ENCODE measurements at regions not wholly inside any gene's neighbourhood (a gene's known extent, or its start where the extent isn't known, plus 50 kb on each side); places are given as distances from the start of the nearest gene placed in this dataset.
"Not testable (repeated sequence)": the region's sequence is repeated elsewhere in the genome, so short reads cannot be mapped to it uniquely, and the experiment has no call there.

- no peak for DNase-seq
These were observed 146.5 kb downstream of the SH3BGRL start for GRCh38 chrX:81348388-81348787.

GRCh38 chrX:81354954-81355353 lies 153.1 kb downstream of the SH3BGRL start:
- DNase-seq: no peak

- no peak for DNase-seq
These were observed 153.5 kb downstream of the SH3BGRL start for GRCh38 chrX:81355436-81355835.

GRCh38 chrX:81367291-81367690 lies 165.4 kb downstream of the SH3BGRL start:
- DNase-seq: no peak

GRCh38 chrX:81377329-81377728 lies 175.4 kb downstream of the SH3BGRL start:
- peak; percentile 1 for DNase-seq

GRCh38 chrX:81378560-81378959 lies 176.7 kb downstream of the SH3BGRL start:
- no peak for DNase-seq

GRCh38 chrX:81390237-81390636 lies 188.3 kb downstream of the SH3BGRL start:
- no peak for DNase-seq

- no peak for DNase-seq
These were observed 190.5 kb downstream of the SH3BGRL start for GRCh38 chrX:81392396-81392795.

GRCh38 chrX:81405781-81406180 lies 203.9 kb downstream of the SH3BGRL start:
- DNase-seq: no peak

- no peak for DNase-seq
These were observed 209.6 kb downstream of the SH3BGRL start for GRCh38 chrX:81411517-81411916.

GRCh38 chrX:81412428-81412827 lies 210.5 kb downstream of the SH3BGRL start:
- no peak for DNase-seq

GRCh38 chrX:81412857-81413256 lies 211.0 kb downstream of the SH3BGRL start:
- not testable (repeated sequence) for DNase-seq

- DNase-seq: no peak
These were observed 212.7 kb downstream of the SH3BGRL start for GRCh38 chrX:81414630-81415029.
